ENCODE measurements at regions not wholly inside any gene's neighbourhood (a gene's known extent, or its start where the extent isn't known, plus 50 kb on each side); places are given as distances from the start of the nearest gene placed in this dataset.

DNA sequence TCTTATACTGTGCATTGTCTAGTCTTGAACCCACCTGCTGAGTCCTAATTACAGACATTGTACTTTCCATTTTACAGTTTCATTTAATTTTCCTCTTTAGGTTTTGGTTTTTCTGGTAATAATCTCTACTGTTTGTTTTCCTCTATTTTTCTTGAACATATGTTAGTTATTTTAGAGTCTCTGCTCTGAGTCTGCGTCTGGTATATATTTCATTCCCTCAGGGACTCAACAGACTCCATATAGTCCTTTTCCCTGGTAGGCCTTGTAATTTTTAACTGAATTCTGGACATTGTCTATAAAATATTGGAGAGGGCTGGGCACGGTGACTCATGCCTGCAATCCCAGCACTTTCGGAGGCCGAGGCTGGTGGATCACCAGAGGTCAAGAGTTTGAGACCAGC, 121.8 kb upstream of the STOX2 start:
- TF ChIP-seq, protein P1, sequence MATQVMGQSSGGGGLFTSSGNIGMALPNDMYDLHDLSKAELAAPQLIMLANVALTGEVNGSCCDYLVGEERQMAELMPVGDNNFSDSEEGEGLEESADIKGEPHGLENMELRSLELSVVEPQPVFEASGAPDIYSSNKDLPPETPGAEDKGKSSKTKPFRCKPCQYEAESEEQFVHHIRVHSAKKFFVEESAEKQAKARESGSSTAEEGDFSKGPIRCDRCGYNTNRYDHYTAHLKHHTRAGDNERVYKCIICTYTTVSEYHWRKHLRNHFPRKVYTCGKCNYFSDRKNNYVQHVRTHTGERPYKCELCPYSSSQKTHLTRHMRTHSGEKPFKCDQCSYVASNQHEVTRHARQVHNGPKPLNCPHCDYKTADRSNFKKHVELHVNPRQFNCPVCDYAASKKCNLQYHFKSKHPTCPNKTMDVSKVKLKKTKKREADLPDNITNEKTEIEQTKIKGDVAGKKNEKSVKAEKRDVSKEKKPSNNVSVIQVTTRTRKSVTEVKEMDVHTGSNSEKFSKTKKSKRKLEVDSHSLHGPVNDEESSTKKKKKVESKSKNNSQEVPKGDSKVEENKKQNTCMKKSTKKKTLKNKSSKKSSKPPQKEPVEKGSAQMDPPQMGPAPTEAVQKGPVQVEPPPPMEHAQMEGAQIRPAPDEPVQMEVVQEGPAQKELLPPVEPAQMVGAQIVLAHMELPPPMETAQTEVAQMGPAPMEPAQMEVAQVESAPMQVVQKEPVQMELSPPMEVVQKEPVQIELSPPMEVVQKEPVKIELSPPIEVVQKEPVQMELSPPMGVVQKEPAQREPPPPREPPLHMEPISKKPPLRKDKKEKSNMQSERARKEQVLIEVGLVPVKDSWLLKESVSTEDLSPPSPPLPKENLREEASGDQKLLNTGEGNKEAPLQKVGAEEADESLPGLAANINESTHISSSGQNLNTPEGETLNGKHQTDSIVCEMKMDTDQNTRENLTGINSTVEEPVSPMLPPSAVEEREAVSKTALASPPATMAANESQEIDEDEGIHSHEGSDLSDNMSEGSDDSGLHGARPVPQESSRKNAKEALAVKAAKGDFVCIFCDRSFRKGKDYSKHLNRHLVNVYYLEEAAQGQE (IDR thresholded peaks at IDR 0.05; ENCODE audit: insufficient read depth in 1 of 2, low read depth in 2 of 2, low read length in 1 of 2), result no peak
- Histone ChIP-seq H3K27ac (ENCODE audit: low read length) (no peak overlapping the region), H3K36me3 (ENCODE audit: control insufficient read depth, insufficient read depth, low read length) (no peaks in the 10 kb centered on the region), H3K4me3 (ENCODE audit: low read depth in 2 of 2, low read length in 2 of 2) (no peak overlapping the region), H3K27me3 (ENCODE audit: control insufficient read depth, insufficient read depth, low read length) (no peaks in the 10 kb centered on the region), H3K9me3 (ENCODE audit: control insufficient read depth, insufficient read depth, low read depth, low read length) (no peaks in the 10 kb centered on the region), H3K4me1 (ENCODE audit: control insufficient read depth, insufficient read depth, low read length) (no peaks in the 10 kb centered on the region)
- DNase-seq (ENCODE audit: low read depth, low spot score), result no peak
- ATAC-seq, result no peak
- BruUV-seq (replicated peaks), result no TSS peak
- in situ Hi-C loops (cut with HindIII; ENCODE audit: low pct_unique_long_range_greater_than_20kb, low sequenced_read_pairs), result no loop called here
- ChIA-PET POLR2A (no interaction called here), CTCF (no interaction called here)
- intact Hi-C loops (cut with micrococcal nuclease; ENCODE audit: unreplicated experiment), result no loop called here

DNA sequence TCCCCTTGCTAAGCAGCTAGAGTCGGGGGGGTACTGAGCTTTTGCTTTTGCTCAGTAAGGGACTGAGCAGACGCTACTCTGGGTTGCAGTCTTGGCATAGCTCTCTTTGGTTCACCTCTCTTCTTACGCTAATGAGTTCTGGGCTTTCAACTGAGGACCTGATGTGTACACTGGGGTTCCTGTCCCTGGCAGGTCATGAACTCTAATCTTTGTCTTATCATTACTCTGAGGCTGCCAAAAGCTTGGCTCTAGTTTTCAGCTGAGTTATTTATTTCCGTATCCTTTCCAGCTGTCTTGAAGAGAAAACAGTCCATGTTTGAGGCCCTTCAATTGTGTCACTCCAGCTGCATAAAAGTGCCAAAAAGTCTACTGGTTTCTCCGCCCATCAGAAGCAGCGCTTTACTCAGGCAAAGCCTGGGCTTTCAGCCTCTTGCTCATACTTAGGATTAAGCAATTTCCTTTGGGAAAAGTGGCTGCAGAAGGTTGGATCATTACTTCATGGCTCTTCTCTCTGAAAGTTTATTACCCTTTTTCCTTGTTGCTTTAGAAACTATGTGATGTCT, 121.0 kb upstream of the STOX2 start:
- no peaks in the 10 kb centered on the region for H3K9me3 ChIP-seq (ENCODE audit: control insufficient read depth, insufficient read depth, low read depth, low read length)
- POLR2A ChIA-PET, result no interaction called here
- CTCF ChIA-PET, result no interaction called here
- intact Hi-C loops (cut with micrococcal nuclease; ENCODE audit: unreplicated experiment), result no loop called here
- TF ChIP-seq POLR2AphosphoS5 (IDR thresholded peaks at IDR 0.05; ENCODE audit: low read depth, low read length), result no peak
- TF ChIP-seq SIN3A (IDR thresholded peaks at IDR 0.05; ENCODE audit: borderline replicate concordance, insufficient read depth, low read depth, low read length), result no peak
- TF ChIP-seq TCF7L2 (IDR thresholded peaks at IDR 0.05; ENCODE audit: low read depth, low read length), result no peak
- no peak for TF ChIP-seq CTCF (IDR thresholded peaks at IDR 0.05)
- TF ChIP-seq, protein P1 (IDR thresholded peaks at IDR 0.05; ENCODE audit: insufficient read depth in 1 of 2, low read depth in 2 of 2, low read length in 1 of 2), result no peak
- no peak for ATAC-seq
- in situ Hi-C loops (cut with HindIII; ENCODE audit: low pct_unique_long_range_greater_than_20kb, low sequenced_read_pairs), result no loop called here
- no peak overlapping the region for H3K4me3 ChIP-seq (ENCODE audit: low read depth in 2 of 2, low read length in 2 of 2)
- H3K27me3 ChIP-seq (ENCODE audit: control insufficient read depth, insufficient read depth, low read length), result no peaks in the 10 kb centered on the region
- no peaks in the 10 kb centered on the region for H3K4me1 ChIP-seq (ENCODE audit: control insufficient read depth, insufficient read depth, low read length)
- no peaks in the 10 kb centered on the region for H3K36me3 ChIP-seq (ENCODE audit: control insufficient read depth, insufficient read depth, low read length)
- DNase-seq (ENCODE audit: low read depth, low spot score), result no peak
- no peak overlapping the region for H3K27ac ChIP-seq (ENCODE audit: low read length)
- no TSS peak for BruUV-seq (replicated peaks)
